H9 (cell line): ENCODE measurements at regions not wholly inside any gene's neighbourhood (a gene's known extent, or its start where the extent isn't known, plus 50 kb on each side); places are given as distances from the start of the nearest gene placed in this dataset.

Experiments
- DNase-seq: peaks from one replicate; pipeline ENCODE4 v3.0.0-alpha.2; 2017
- H2AFZ ChIP-seq: one replicate; pipeline ENCODE4 v1.6.1; 2013; ENCODE audit warnings: mild to moderate bottlenecking, low read length, control low read depth, moderate library complexity
- H2AK5ac ChIP-seq: 2 replicates; pipeline ENCODE4 v1.6.1; 2013; ENCODE audit warnings: low read length, control low read depth, mixed read lengths; ENCODE audit not compliant: insufficient read length
- H2BK120ac ChIP-seq: one replicate; pipeline ENCODE4 v1.6.1; 2013; ENCODE audit warnings: low read depth, mild to moderate bottlenecking, low read length, control low read depth, inconsistent platforms; ENCODE audit not compliant: poor library complexity, severe bottlenecking
- H2BK12ac ChIP-seq: 2 replicates; pipeline ENCODE4 v1.6.1; 2013; ENCODE audit warnings: low read length, control low read depth, mixed read lengths, low read depth; ENCODE audit not compliant: insufficient read length
- H2BK15ac ChIP-seq: 2 replicates; pipeline ENCODE4 v1.6.1; 2013; ENCODE audit warnings: low read depth, low read length, control low read depth
- H2BK20ac ChIP-seq: one replicate; pipeline ENCODE4 v1.6.1; 2013; ENCODE audit warnings: low read depth, mild to moderate bottlenecking, low read length, control low read depth, inconsistent platforms; ENCODE audit not compliant: poor library complexity, severe bottlenecking
- H2BK5ac ChIP-seq: 2 replicates; pipeline ENCODE4 v1.6.1; 2013; ENCODE audit warnings: low read length, control low read depth, mixed read lengths; ENCODE audit not compliant: insufficient read length
- H3K14ac ChIP-seq: 2 replicates; pipeline ENCODE4 v1.6.1; 2013; ENCODE audit warnings: low read length, control low read depth; ENCODE audit not compliant: insufficient read depth
- H3K18ac ChIP-seq: 2 replicates; pipeline ENCODE4 v1.6.1; 2013; ENCODE audit warnings: low read depth, mild to moderate bottlenecking, mixed read lengths, low read length, control low read depth; ENCODE audit not compliant: insufficient read length
- H3K23ac ChIP-seq: 2 replicates; pipeline ENCODE4 v1.6.1; 2013; ENCODE audit warnings: low read length, control low read depth, mixed read lengths, low read depth; ENCODE audit not compliant: insufficient read length
- H3K23me2 ChIP-seq: 2 replicates; pipeline ENCODE4 v1.6.1; 2013; ENCODE audit warnings: low read depth, mild to moderate bottlenecking, mixed read lengths, low read length, control low read depth; ENCODE audit not compliant: insufficient read length, poor library complexity, severe bottlenecking
- H3K27ac ChIP-seq: 2 replicates; pipeline ENCODE4 v1.5.1; 2013; ENCODE audit warnings: low read length, control low read depth, mixed read lengths, low read depth; ENCODE audit not compliant: insufficient read length
- H3K27me3 ChIP-seq: 2 replicates; pipeline ENCODE4 v1.6.1; 2013; ENCODE audit warnings: low read length, control low read depth, inconsistent platforms; ENCODE audit not compliant: insufficient read depth
- H3K4ac ChIP-seq: 2 replicates; pipeline ENCODE4 v1.6.1; 2013; ENCODE audit warnings: low read depth, mild to moderate bottlenecking, control low read depth, inconsistent platforms, low read length, moderate library complexity
- H3K4me1 ChIP-seq: 2 replicates; pipeline ENCODE4 v1.6.1; 2013; ENCODE audit warnings: low read length, control low read depth, inconsistent platforms; ENCODE audit not compliant: insufficient read depth
- H3K4me2 ChIP-seq: 2 replicates; pipeline ENCODE4 v1.6.1; 2013; ENCODE audit warnings: low read length, control low read depth, mixed read lengths; ENCODE audit not compliant: insufficient read length, insufficient read depth
- H3K56ac ChIP-seq: 2 replicates; pipeline ENCODE4 v1.6.1; 2013; ENCODE audit warnings: low read depth, mild to moderate bottlenecking, mixed read lengths, low read length, control low read depth; ENCODE audit not compliant: insufficient read length
- H3K79me1 ChIP-seq: 2 replicates; pipeline ENCODE4 v1.6.1; 2013; ENCODE audit warnings: low read depth, mild to moderate bottlenecking, moderate library complexity, low read length, control low read depth, inconsistent platforms; ENCODE audit not compliant: insufficient read depth, poor library complexity, severe bottlenecking
- H3K79me2 ChIP-seq: 2 replicates; pipeline ENCODE4 v1.6.1; 2013; ENCODE audit warnings: low read length, control low read depth, inconsistent platforms; ENCODE audit not compliant: insufficient read depth
- H3K9ac ChIP-seq: 2 replicates; pipeline ENCODE4 v1.6.1; 2013; ENCODE audit warnings: low read length, control low read depth, mixed read lengths; ENCODE audit not compliant: insufficient read length; ENCODE audit errors: extremely low read depth
- H3K9me3 ChIP-seq: one replicate; pipeline ENCODE4 v1.6.1; 2013; ENCODE audit warnings: low read depth, low read length, inconsistent platforms; ENCODE audit not compliant: control insufficient read depth
- H3T11ph ChIP-seq: one replicate; pipeline ENCODE4 v1.6.1; 2013; ENCODE audit warnings: mild to moderate bottlenecking, low read length, control low read depth, inconsistent platforms
- H4K20me1 ChIP-seq: one replicate; pipeline ENCODE4 v1.6.1; 2013; ENCODE audit not compliant: control insufficient read depth, insufficient read length, insufficient read depth
- H4K5ac ChIP-seq: 2 replicates; pipeline ENCODE4 v1.6.1; 2013; ENCODE audit warnings: low read depth, mild to moderate bottlenecking, mixed read lengths, low read length, control low read depth; ENCODE audit not compliant: insufficient read length
- H4K8ac ChIP-seq: replicated peaks from 2 replicates; pipeline ENCODE4 v1.6.1; 2013; ENCODE audit warnings: low read length, control low read depth, mixed read lengths, low read depth; ENCODE audit not compliant: insufficient read length
- H4K91ac ChIP-seq: 2 replicates; pipeline ENCODE4 v1.6.1; 2013; ENCODE audit warnings: low read depth, mild to moderate bottlenecking, moderate library complexity, mixed read lengths, low read length, control low read depth; ENCODE audit not compliant: insufficient read length
- H3K27ac Mint-ChIP-seq, 3 experiments: 2 replicates in 2 of 3; 3 replicates in 1 of 3; pipeline ENCODE4 v1.8.0; 2020 to 2021; ENCODE audit warnings: mixed read lengths in 3 of 3, mild to moderate bottlenecking in 1 of 3, moderate library complexity in 1 of 3
- H3K27me3 Mint-ChIP-seq: 2 replicates; pipeline ENCODE4 v1.8.0; 2021; ENCODE audit warnings: low read depth, mild to moderate bottlenecking, moderate library complexity, mixed read lengths
- H3K36me3 Mint-ChIP-seq, 3 experiments: 2 replicates in 2 of 3; 3 replicates in 1 of 3; pipeline ENCODE4 v1.8.0; 2020 to 2021; ENCODE audit warnings: low read depth in 3 of 3, mixed read lengths in 3 of 3; ENCODE audit not compliant: insufficient read depth in 1 of 3
- H3K4me1 Mint-ChIP-seq, 2 experiments: 2 replicates each; pipeline ENCODE4 v1.8.0; 2020; ENCODE audit warnings: mixed read lengths in 2 of 2
- H3K4me3 Mint-ChIP-seq, 2 experiments: 2 replicates in 1 of 2; 3 replicates in 1 of 2; pipeline ENCODE4 v1.8.0; 2020 to 2021; ENCODE audit warnings: mild to moderate bottlenecking in 2 of 2, mixed read lengths in 2 of 2, moderate library complexity in 1 of 2
- H3K9me3 Mint-ChIP-seq, 2 experiments: 2 replicates in 1 of 2; 3 replicates in 1 of 2; pipeline ENCODE4 v1.8.0; 2020; ENCODE audit warnings: mild to moderate bottlenecking in 2 of 2, mixed read lengths in 2 of 2, moderate library complexity in 1 of 2
- CTCF ChIP-seq: fragments of 200-600 bp; sonication (generic); conservative IDR thresholded peaks from 3 replicates; pipeline ENCODE4 v1.8.0; 2021; ENCODE audit warnings: antibody characterized with exemption, mild to moderate bottlenecking
- WGBS: extraction: QIAGEN DNeasy Blood & Tissue Kit; methylation state at CpG from one replicate; pipeline ENCODE4 v1.1.7; 2013; ENCODE audit warnings: missing lambda C conversion rate, low lambda C conversion rate, mixed read lengths; ENCODE audit not compliant: insufficient read length; ENCODE audit errors: extremely low coverage; 5-methylcytosine and 5-hydroxymethylcytosine counted together

- Histone ChIP-seq H2BK20ac (no peak overlapping the region), H4K20me1 (no peaks in the 10 kb centered on the region), H4K91ac (no peak overlapping the region), H3K4ac (no peak overlapping the region), H3K23me2 (no peaks in the 10 kb centered on the region), H3K14ac (no peak overlapping the region), H3K9me3 (no peaks in the 10 kb centered on the region), H4K8ac (no peak overlapping the region), H2BK15ac (no peak overlapping the region), H3K27me3 (no peaks in the 10 kb centered on the region), H3K4me1 (no peaks in the 10 kb centered on the region; the same call in 1 of the 2 replicates), H3K18ac (no peak overlapping the region), H3K27ac (no peak overlapping the region), H2BK12ac (no peak overlapping the region), H3K9ac (no peak overlapping the region), H3K4me2 (no peak overlapping the region), H2BK120ac (no peak overlapping the region), H3T11ph (no peak overlapping the region), H2AK5ac (no peak overlapping the region), H3K23ac (no peak overlapping the region), H2BK5ac (no peak overlapping the region), H3K79me1 (no peaks in the 10 kb centered on the region), H4K5ac (no peak overlapping the region), H3K79me2 (no peaks in the 10 kb centered on the region), H2AFZ (no peak overlapping the region), H3K56ac (no peak overlapping the region)
- no peak for TF ChIP-seq CTCF
- no peak for DNase-seq
- H3K9me3 Mint-ChIP-seq: no peaks in the 10 kb centered on the region
- H3K27ac Mint-ChIP-seq: no peak overlapping the region
- no peaks in the 10 kb centered on the region for H3K27me3 Mint-ChIP-seq
- H3K4me1 Mint-ChIP-seq: peaks cover 14 to 18% of the 10 kb centered on the region in 2 experiments
- H3K4me3 Mint-ChIP-seq: no peak overlapping the region
- WGBS: no CpG with 5 or more reads among the region's 4 CpGs
- H3K36me3 Mint-ChIP-seq: no peaks in the 10 kb centered on the region
Measured at GRCh38 chr17:68657166-68657565, 56.0 kb upstream of the FAM20A start.
